ENCODE measurements at regions not wholly inside any gene's neighbourhood (a gene's known extent, or its start where the extent isn't known, plus 50 kb on each side); places are given as distances from the start of the nearest gene placed in this dataset.

DNA sequence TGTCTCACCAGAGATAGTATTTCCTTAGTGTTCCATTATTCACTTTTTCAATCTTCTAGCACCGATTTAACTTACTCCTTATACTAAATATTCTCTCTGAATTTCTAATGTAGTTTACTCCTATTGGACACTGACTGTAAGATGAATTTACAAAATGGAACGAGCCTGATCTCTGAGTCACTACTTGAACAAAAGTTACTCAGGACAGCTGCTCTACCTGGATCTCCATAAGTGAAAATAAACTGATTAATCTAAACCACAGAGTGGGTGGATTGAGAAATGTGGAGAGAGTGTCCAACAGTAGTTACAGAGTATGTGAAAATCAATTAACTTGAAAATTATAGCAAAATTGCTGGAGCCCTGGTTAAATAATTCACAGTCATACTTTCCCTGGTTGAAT is 141.7 kb upstream of the CHORDC1 start:
- H3K27ac ChIP-seq (ENCODE audit: extremely low read depth, low read depth, low read length) = no peak overlapping the region
- no peak overlapping the region for H3K4me3 ChIP-seq (ENCODE audit: low read depth, low read length)
- CTCF ChIA-PET = interaction anchor here (0.7 kb wide), 1 partner anchor 47 kb away, joined by 3 read pairs; no protein-coding TSS in a partner anchor
- H3K4me1 ChIP-seq (ENCODE audit: control insufficient read depth, insufficient read depth, low read length) = no peaks in the 10 kb centered on the region
- POLR2A ChIA-PET = no interaction called here
- TF ChIP-seq KLF7 (tag by site-specific recombination; IDR thresholded peaks at IDR 0.05; ENCODE audit: borderline replicate concordance) (no peak), ZNF133 (tag by site-specific recombination; IDR thresholded peaks at IDR 0.05) (no peak), ZNF510 (tag by site-specific recombination; IDR thresholded peaks at IDR 0.05; ENCODE audit: insufficient replicate concordance) (no peak), ZBTB8A (tag by site-specific recombination; IDR thresholded peaks at IDR 0.05) (no peak), ZNF544 (tag by site-specific recombination; IDR thresholded peaks at IDR 0.05) (no peak), ZNF518A (tag by site-specific recombination; conservative IDR thresholded peaks at IDR 0.05; ENCODE audit: low read depth) (no peak), REPIN1 (tag by site-specific recombination; IDR thresholded peaks at IDR 0.05; ENCODE audit: low read depth) (no peak), ZNF26 (tag by site-specific recombination; IDR thresholded peaks at IDR 0.05) (no peak)
- TF ChIP-seq, protein P1, sequence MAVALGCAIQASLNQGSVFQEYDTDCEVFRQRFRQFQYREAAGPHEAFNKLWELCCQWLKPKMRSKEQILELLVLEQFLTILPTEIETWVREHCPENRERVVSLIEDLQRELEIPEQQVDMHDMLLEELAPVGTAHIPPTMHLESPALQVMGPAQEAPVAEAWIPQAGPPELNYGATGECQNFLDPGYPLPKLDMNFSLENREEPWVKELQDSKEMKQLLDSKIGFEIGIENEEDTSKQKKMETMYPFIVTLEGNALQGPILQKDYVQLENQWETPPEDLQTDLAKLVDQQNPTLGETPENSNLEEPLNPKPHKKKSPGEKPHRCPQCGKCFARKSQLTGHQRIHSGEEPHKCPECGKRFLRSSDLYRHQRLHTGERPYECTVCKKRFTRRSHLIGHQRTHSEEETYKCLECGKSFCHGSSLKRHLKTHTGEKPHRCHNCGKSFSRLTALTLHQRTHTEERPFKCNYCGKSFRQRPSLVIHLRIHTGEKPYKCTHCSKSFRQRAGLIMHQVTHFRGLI (tag by site-specific recombination; IDR thresholded peaks at IDR 0.05) = no peak
- TF ChIP-seq, protein P2, sequence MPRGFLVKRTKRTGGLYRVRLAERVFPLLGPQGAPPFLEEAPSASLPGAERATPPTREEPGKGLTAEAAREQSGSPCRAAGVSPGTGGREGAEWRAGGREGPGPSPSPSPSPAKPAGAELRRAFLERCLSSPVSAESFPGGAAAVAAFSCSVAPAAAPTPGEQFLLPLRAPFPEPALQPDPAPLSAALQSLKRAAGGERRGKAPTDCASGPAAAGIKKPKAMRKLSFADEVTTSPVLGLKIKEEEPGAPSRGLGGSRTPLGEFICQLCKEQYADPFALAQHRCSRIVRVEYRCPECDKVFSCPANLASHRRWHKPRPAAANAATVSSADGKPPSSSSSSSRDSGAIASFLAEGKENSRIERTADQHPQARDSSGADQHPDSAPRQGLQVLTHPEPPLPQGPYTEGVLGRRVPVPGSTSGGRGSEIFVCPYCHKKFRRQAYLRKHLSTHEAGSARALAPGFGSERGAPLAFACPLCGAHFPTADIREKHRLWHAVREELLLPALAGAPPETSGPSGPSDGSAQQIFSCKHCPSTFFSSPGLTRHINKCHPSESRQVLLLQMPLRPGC (tag by site-specific recombination; IDR thresholded peaks at IDR 0.05) = no peak
- H3K9me3 ChIP-seq (ENCODE audit: control insufficient read depth, insufficient read depth, low read depth, low read length) = no peaks in the 10 kb centered on the region
- H3K36me3 ChIP-seq (ENCODE audit: control insufficient read depth in 2 of 2, insufficient read depth in 1 of 2, low read length in 2 of 2) = no peaks in the 10 kb centered on the region

- ChIA-PET POLR2A (no interaction called here), CTCF (interaction anchor here (1.0 kb wide), 1 partner anchor 115 kb away, joined by 3 read pairs; no protein-coding TSS in a partner anchor)
- H3K4me3 ChIP-seq (ENCODE audit: low read depth, low read length) = no peak overlapping the region
- TF ChIP-seq ZBTB10 (tag by site-specific recombination; IDR thresholded peaks at IDR 0.05) (no peak), ZNF37A (tag by site-specific recombination; IDR thresholded peaks at IDR 0.05) (no peak), ZNF843 (tag by site-specific recombination; IDR thresholded peaks at IDR 0.05) (no peak), ZNF48 (tag by site-specific recombination; IDR thresholded peaks at IDR 0.05) (no peak), ZNF585B (tag by site-specific recombination; IDR thresholded peaks at IDR 0.05) (no peak), ZBTB8A (tag by site-specific recombination; IDR thresholded peaks at IDR 0.05) (no peak), ZNF600 (tag by site-specific recombination; IDR thresholded peaks at IDR 0.05) (no peak), ZNF501 (tag by site-specific recombination; IDR thresholded peaks at IDR 0.05) (no peak), ZNF223 (tag by site-specific recombination; IDR thresholded peaks at IDR 0.05) (no peak)
- no peaks in the 10 kb centered on the region for H3K4me1 ChIP-seq (ENCODE audit: control insufficient read depth, insufficient read depth, low read length)
- no peaks in the 10 kb centered on the region for H3K36me3 ChIP-seq (ENCODE audit: control insufficient read depth in 2 of 2, insufficient read depth in 1 of 2, low read length in 2 of 2)
- H3K9me3 ChIP-seq (ENCODE audit: control insufficient read depth, insufficient read depth, low read depth, low read length) = no peaks in the 10 kb centered on the region
- H3K27ac ChIP-seq (ENCODE audit: extremely low read depth, low read depth, low read length) = no peak overlapping the region
Observed at GRCh38 chr11:90363739-90364138, 140.9 kb upstream of the CHORDC1 start.
